ENCODE measurements at regions not wholly inside any gene's neighbourhood (a gene's known extent, or its start where the extent isn't known, plus 50 kb on each side); places are given as distances from the start of the nearest gene placed in this dataset.
A peak's percentile ranks its signal among the peaks of the same experiment; 100 is the strongest.
"Not testable (repeated sequence)": the region's sequence is repeated elsewhere in the genome, so short reads cannot be mapped to it uniquely, and the experiment has no call there.

DNA sequence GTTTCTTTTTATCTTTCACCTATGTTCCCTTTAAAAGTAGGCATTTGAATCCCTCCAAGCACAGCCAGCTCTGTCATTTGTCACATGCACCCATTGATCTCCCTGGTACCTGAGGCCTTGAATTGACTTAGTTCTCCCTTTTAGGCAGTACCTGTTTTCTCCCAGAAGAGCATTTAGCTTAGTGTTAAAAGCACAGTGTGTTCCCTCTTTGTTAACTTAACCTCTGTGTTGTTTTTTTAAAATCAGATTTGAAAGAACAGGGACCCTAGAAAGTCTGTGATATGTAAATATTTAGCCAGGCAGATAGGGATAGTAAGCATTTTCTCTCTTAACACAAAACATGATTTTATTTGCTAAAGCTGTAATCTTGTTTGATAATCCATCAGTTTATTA, 113.8 kb upstream of the SPATA31D4 start:
- DNase-seq, result no peak

DNA sequence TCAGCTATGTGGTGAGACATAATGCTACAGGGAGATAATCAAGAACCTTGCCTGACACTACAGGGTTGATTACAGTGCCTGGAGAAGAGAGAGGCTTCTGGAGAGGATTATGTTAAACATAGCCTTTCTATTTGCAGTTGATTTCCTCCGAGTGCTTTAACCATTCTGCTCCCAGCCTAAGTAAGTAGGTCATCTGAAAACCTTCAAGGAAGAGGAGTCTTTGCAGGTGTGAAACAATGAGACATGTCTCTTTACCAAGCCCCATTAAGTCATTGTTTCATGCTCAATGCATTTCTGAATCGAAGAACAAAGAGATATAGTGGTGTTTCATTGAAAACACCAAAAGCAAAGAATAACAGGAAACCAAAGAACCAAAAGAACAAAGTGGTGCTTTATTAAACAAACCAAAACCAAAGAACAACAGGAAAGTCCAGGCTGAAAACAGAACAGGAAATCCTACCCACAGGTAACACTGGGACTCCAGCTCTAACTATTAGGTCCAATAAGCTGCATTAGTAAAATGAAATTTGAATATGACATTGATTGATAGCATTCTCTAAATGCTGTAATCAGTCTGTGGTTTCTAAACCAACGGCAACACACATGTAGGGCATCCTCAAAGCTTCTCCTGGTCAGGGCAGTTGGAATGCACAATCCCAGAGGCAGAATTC, 113.3 kb upstream of the SPATA31D4 start:
- DNase-seq, result no peak

DNA sequence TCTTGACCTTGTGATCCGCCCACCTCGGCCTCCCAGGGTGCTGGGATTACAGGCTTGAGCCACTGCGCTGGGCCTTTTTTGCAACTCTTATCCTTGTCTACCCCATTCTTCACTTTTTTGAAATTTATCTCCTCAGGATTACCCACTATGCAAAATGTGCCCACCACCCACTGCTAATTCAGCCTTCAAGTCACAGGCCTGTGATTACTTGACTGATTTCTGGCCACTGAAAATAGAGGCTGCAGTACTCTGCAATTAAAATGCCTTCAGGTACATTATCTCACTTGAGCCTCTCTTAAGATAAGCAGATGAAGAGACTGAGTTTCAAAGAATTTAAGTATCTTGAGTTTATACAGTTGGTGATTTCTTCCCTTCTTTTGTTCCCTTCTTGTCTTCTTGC, 112.4 kb upstream of the SPATA31D4 start:
- no peak for DNase-seq

DNA sequence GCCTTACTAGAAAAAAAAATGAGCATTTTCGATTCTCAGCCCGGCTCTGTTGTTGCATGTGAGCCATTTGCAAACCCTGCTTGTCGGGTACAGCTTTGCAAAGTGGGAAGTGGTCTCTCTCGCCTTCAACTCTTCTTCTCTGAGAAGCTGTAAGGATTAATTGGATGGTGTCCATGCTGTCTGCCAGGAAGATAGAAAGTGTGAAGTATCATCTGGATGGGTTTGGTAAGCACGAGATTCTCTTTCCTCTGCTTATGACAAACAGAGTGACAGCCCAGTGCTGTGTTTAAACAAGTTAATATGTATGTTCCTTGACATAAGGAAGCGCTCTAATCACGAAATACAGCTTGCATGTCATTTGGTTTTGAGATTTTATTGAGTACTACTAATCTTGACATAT, 109.1 kb upstream of the SPATA31D4 start:
- no peak for DNase-seq

DNA sequence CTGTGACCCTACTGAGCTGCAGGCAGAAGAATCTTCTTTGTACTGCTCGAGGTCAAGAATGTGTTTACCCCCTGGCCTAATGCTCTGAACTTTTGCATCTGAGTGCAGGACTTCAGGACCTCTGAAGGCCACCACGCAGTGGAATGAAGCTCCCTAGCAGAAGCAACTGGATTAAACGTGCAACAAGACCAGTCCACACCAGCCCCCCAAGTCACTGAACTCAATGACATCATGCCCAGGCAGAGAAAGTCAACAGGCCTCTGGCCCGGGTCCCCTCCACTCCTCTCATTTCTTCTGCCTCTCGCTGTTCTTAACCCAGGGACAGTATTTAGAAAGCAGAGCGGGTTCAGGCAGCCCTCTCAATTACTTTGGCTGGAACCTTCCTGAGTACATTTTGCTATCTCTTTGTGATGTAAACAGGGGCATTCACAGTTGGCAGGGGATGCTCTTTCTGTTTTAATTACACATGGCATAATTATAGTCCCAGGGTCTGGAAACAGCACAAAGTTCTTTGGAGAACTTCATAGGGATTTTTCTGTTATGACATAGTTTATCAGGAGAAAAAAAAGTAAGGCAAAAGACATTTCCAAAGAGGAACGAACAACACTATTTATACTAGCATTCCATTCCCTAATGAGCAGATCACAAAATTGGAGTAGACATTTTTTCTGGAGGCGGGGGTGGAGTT, 108.2 kb upstream of the SPATA31D4 start:
- DNase-seq, result peak; percentile 66

DNA sequence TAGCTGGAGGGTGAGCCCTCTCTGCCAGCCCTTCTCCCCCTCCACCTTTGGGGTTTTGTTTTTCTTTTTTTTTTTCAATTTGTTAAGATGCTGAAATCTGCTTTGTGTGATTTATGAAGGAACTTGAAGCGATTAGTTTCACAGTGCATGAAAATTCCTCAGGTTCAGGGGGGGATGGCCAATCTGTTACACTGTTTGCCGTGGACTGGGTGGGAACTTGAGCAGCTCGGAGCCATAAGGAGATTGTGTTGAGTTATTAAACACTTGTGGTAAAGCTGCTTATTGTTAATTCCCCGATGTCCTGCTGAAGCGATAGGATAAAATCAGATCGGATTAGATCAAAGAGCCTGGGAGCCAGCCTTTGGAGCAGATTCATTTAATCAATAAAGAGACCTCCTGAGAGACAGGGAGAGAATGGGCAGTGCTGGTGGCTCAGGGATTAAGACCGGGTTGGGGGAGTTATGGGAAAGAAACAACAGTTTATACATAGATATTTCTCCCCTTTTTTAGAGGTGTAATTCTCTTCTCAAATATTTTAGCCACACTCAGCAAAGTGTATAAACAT, 105.8 kb upstream of the SPATA31D4 start:
- peak; percentile 51 for DNase-seq

DNA sequence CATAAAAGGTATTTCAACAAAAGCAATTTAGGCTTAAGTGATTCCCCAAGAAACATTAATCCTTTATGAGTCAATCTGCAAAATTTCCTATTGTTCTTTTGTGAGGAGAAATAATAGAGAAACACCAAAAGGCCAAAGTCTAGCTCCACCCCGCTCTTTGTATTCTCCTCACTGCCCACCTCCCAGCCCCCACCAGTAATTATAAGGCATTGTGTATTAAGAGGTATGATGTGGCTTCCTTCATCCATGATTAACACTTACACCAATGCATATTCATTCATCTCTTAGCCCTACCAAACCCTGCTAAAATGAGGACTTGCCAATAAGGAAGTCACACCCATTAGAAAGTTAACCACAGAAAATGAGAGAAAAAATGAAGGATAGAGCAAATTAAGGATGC, 105.3 kb upstream of the SPATA31D4 start:
- no peak for DNase-seq

DNA sequence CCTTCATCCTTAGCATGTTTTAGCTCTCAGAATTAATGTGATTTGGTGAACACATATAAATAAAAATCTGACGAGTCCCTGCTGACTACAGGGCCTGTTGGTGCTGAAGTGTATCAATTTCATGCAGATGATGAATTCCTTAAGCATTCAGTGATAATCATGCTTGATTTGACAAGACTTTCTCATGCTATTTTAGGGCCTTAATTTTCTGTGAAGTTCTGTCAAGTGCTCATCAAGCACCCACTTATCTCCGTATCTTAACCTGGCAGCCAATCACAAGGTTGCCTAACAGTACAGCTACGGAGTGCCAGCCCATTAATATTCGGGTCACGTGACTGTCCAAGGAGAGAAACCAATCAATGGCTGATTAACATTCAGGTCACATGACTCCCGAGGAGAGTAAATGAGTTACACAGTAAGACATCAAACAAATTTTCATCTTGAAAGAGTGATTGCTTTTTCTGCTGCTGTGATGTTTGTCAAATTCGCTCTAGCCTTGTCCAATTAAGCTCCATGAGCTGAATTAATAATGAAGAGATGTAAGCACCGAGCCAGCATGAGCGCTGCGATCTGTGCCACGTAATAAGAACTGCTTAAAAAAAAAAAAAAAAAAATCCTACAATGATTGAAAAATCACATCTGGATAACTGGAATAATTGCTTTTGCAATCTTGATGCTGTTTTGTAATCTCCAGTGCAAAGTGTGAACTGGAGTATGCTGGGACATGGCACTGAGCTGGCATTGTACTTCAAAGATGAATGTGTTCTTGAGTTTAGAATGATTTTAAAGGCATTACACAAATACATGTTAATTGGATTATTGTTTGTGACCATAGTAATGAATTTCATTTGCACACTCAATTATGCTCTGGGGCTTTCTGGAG, 104.3 kb upstream of the SPATA31D4 start:
- no peak for DNase-seq

DNA sequence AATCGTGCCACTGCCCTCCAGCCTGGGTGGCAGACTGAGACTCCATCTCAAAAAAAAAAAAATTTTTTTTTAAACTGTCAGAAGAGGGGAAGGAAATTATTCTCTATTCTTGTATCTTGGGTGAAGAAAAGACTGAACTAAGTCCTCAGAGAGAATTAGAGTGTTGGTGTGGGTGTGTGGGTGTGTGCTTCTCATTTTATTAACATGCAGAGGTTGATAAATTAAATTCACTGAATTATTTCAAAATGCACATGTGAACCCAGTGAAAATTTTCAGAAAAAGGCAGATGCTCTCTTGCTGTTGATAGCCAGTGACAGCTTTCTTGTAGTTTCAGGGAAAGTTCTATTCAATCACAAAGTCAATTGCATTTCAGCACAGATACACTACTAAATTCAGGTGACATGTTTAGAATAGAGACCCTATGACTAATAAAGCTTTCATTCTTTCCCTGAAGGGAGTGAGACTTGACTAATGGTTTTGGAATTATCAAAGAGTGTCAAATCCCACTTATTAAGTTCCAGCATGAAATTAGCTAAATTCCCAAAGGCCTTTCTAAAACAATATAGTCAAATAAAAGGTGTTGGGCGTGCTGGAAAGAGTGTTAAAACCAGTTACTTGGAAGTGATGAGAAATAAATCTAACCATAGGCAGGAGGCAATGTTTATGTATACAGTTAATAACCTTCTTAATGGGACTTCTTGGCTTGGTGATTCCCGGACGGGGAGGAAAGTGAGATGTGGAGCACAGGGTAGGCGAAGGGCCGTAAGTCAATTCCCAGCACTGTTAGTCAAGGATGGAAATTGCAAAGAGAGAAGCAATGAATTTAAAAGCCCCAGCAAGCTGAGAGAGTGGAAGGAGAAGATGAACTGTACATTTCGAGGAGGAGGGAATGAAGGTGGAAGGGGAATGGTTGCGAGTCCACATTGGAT, 103.2 kb upstream of the SPATA31D4 start:
- DNase-seq, result peak; percentile 56

DNA sequence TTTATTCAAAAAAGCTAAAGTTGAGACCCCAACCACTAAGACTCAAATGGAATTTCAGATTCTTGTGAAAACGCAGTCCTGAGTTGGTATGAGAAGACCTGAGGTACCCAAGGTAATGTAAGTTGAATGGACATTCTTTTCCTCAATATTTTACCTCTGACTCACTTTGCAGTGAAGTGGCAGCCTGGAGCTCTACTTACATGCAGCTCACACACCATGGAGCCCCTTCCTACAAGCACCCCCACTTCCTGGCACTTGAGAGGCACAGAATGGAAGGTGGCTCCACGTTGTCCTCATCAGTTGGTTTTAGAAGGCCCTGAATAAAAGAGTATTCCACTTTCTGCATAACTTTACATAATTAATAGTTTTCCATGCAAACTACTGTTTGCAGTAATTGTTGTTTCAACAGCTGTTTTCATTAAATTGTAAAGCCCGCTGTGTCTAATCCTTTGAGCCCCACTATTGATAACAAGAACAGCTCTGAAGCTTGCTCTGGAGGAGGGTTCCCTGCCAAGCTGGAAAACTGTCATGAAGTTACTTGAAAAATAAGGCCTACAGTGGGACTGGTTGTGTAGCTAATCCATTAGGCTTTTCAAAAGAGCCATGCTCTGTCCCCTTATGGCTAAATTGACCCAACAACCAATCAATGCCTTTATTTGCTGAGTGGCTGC, 102.2 kb upstream of the SPATA31D4 start:
- DNase-seq, result peak; percentile 44

DNA sequence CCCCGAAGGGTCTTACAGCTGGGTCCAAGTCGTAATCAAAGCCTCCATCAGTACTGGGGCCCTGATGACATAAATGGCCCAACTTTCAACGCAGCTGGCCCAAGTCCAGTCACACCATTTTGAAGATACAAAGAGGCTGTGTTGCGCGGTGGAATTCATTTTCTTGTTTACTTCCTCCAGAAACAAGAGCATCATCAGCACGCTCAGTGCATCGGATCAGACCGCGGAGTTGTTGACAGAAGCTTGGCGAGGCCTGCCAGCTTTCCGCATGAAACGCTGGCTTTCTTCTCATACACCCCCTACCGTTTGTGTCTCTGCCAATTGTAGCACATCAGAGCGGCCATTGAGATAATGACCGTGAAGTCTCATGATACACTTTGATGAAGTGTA, 101.7 kb upstream of the SPATA31D4 start:
- no peak for DNase-seq

DNA sequence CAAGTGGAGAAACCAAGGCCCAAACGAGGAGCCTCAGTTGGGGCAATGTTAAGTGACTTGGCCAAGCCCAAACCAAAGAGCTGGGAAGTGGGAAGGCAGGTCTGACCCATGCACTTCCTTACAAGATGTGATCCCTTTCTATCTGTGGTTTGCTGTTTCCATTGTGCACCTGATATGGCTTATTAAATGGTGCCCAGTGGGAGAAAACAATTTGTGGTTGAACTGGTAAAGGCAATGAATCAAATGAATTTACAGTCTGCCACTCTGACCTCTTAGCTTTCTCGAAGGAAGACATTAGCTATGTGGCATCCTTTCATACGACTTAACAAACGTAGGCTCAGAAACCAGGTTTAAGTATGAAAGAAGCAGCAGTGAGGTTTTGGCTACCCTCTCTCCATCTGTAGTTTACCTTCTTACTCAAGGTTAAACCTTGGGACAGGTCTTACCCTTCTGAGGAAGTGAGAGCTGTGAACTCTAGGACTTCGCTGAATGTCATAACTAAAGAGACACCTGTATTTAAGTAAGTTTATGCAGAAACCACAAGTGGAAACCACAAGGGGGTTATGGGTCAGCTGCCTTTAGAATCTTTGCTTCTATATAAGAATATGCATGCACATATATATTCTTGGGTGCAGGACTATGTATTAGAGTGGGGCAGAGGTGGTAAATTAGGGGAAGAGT, 100.5 kb upstream of the SPATA31D4 start:
- DNase-seq, result no peak

DNA sequence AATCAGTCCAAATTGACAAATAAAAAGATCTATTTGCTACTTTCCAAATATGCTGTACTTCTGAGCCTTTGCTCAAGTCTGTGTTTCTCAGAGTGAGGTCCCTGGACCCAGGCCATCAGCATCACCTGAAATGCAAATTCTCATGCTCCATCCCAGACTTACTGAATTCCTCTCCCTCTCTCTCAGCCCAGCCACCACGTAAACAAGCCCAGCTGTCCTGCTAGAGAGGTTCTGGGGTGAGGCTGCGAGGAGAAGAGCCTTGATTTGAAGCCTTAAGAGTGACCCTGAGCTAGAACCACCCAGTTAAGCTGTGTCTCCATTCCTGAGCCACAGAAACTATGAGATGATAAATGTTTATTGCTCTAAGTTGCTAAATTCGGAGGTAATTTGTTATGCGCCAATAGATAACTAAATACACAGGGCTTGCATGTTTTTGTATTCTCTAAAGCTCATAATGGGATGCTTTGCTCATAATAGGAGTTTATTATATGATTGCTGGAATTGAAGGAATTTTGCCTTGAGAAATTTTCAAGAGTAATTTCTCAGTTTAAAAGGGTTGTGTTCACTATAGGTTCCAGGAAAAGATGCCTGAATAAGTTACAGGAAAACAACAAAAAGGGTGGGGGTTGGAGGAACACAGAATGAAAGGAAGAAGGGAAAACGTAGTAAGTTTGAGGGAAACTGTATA, 98.9 kb upstream of the SPATA31D4 start:
- no peak for DNase-seq

DNA sequence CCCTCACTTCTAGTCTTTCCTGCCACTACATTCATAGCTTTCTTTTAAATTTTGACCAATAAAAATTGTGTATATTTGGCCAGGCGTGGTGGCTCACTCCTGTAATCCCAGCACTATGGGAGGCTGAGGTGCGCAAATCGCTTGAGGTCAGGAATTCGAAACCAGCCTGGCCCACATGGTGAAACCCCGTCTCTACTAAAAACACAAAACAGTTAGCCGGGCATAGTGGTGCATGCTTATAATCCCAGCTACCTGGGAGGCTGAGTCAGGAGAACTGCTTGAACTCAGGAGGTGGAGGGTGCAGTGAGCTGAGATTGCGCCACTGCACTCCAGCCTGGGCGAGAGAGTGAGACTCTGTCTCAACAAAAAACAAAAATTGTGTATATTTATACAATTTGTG, 97.8 kb upstream of the SPATA31D4 start:
- DNase-seq, result not testable (repeated sequence)

DNA sequence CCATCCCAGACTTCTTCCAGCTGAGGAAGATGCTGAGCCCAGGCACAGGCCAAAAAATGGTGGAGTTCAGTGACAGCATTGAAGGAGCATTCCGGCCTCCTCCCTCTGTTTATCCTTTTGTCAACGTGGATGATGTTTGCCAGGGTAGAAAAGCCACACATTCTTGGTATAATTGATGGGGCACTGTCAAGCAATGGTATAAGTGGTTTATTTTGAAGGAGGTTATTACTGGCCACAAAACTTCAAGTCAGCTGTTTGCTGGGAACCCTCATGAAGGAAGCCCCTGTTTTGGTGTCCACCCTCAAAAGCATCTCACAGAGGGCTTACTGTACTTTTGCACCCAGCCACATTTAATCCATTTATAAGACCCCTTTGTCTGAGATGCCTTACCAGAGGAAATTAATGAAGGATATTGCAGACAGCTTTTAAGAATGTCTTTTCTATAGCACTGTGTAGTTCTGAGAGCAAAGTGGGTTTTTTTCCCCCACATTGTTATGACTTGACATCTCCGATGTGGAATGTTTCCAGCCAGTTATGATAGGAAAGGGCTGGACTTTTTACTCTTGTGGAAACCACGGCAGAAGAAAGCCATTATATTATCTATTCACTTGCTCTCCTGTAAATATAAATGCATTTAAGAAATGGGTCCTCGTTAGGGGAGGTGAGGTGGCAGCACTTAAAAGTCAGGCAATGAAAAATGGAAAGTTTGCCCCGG, 95.5 kb upstream of the SPATA31D4 start:
- no peak for DNase-seq

DNA sequence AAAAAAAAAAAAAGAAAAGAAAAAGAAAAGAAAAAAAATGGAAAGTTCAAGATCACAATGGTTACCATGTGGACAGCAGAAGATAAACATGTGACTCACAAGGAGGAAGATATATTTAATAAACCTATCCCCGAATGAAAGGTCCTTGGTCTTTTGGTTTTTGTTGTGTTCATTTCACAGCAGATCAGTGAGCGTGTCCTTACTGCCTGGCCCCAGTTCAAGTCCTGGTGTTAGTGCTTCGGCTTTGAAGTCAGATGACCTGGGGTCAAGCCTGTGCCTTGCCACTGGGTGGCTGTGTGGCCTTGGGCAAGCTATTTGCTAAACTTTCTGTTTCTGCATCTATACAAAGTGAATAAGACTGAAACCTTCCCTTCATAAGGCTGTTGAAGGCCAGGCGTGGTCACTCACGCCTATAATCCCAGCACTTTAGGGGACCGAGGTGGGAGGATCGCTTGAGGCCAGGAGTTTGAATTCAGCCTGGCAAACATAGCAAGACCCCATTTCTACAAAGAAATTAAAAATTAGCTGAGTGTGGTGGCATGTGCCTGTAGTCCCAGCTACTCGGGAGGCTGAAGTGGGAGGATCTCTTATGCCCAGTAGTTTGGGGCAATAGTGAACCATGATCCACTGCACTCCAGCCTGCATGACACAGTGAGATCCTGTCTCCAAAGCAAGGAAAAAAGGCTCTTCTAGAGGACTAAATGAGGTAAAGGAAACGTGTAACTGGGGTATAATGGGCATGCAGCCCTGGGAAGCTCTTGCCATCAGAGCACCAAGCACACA, 94.5 kb upstream of the SPATA31D4 start:
- no peak for DNase-seq

DNA sequence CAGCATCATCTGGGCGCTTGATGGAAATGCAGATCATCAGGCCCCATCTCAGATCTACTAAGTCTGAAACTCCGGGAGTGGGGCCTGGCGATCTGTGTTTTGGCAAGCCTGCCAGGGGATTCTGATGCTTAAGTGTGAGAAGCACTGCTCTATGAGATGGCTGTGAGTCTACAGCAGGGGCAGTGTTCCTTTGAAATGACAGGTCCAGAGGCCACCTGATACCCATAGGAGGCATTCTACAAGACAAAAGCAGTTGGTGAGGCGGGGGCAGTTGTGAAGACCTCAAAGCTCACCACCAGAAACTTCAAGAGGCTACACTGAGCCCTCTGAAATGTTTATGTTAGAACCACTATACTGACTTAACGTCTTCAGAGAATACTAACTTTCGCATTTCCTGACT, 86.9 kb upstream of the SPATA31D4 start:
- DNase-seq, result no peak

DNA sequence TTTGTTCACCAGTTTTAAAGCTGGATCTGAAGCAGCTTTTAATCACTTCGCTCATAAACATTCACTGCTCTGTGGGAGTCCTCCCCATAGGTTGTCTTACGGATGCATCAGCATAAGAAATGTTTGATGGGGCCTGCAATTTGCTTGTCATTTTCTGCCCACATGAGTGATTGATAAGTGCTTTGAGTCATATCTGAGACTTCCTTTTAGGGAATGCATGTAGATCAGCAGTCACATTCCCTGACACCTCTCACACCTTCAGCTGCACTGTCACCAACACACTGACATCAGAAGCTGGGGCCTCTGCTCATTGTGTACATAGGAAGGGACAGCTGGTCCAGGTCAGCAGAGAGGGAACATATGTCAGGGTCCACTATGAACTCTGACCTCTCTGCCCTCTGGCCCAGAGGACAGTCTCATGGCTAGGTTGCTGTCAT, 84.1 kb upstream of the SPATA31D4 start:
- DNase-seq, result no peak
